GM03348 (cell line): ENCODE measurements at regions not wholly inside any gene's neighbourhood (a gene's known extent, or its start where the extent isn't known, plus 50 kb on each side); places are given as distances from the start of the nearest gene placed in this dataset.
"Not testable (repeated sequence)": the region's sequence is repeated elsewhere in the genome, so short reads cannot be mapped to it uniquely, and the experiment has no call there.

ENCODE experiments used
- DNase-seq: peaks from one replicate; pipeline ENCODE4 v3.0.0; 2012; ENCODE audit warnings: low spot score

DNA sequence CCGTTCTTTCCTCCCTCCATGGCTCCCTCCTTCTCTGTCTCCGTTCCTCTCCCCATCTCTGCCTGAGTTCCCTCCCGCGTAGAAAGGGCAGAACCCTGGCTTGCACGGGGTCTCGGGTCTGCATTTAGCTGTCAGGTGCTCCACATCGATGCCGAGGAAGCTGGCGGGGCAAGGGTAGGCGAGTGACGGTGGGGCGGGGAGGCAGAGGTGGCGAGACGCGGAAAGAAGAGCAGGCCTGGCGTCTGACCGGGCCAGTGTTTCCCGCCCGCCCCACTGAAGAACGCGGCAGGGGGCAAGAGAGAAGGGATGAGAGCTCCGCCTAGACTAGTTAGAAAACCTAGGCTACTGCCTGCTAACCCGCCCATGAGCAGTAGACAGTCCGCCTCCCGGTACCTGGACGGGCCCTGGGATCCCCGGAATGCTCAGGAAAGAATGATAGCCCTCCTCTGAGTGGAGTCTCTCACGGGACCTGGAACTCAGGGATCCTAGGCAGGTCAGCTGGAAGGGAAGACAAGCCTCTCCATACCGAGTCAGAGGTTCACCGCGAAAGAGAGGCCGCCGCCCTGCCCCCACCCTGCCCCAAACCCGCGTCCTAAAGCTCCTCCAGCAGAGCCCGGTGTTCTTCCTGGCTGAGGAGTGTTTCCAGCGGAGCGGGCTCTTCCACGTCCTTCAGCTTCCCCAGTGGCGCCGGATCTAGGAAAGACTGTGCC lies 357.9 kb upstream of the DEFB115 start:
- not testable (repeated sequence) for DNase-seq

DNA sequence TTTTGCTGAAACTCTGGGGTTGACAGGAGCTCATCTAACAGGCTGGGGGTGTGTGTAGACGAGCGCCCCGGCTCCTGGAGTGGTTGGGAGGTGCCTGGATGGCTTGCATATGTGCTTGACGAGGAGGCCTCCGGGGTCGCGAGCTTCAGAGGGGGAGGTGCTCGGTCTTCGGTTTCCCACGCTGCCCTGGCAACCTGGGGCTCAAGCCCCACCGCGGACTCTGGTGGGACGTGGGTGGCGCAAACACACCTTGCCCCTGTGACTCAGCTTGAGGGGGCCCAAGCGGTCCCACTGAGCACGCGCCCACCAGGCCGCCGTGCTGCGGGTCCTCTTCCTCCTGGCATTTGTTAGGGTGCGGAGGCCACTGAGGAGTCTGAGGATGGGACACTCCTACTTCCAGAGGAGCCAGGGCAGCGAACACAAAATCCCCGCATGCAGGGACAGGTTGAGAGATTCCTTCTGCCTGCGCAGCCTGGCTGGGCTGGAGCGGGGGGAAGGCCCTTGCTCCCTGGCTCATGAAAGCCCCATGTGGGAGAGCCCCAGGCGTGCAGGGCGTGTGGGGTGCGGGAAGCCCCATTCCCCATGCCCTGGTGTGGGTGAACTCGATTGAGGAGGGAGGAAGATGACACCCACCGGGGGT lies 357.3 kb upstream of the DEFB115 start:
- not testable (repeated sequence) for DNase-seq

DNA sequence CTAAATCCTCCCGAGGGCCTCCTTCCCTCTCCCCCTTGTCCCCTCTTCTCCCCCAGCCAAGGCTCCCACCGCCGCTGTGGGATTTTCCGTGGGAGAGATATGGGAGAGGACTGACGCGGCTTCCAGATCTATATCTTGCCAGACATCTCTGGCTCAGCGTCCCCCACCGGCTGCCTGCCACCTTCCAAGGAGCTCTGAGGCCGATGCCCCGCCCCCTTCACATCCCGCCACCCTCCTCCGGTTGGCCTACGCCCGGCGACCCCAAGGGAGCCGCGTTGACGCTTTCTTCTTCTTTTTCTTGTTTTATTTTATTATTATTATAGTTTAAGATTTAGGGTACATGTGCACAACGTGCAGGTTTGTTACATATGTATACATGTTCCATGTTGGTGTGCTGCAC lies 352.2 kb upstream of the DEFB115 start:
- DNase-seq = not testable (repeated sequence)

DNA sequence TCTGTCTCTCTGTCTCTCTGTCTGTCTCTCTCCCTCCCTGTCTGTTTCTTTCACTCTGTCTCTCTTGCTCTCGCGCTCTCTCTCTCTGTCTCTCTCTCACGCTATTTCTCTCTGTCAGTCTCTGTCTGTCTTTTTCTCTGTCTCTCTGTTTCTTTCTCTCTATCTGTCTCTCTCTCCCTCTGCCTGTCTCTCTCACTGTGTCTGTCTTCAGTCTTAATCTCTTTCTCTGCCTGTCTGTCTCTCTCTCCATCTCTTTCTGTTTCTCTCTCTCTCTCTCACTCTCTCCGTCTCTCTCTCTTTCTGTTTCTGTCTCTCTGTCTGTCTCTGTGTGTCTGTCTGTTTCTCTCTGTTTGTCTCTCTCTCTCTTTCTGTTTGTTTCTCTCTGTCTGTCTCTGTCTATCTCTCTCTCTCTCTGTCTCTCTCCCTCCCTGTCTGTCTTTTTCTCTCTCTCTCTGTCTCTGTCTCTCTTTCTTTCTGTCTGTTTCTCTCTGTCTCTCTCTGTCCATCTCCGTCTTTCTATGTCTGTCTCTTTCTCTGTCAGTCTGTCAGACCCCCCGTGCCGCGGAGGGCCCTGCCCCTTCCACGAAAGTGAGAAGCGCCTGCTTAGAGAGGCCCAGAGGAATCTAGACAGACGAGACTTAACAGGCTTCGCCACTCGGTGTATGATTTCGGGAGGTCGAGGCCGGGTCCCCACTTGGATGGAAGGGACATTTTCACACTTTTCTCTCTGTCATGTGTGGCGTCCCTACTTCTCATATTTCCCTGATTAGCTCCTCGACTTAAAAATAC lies 346.3 kb upstream of the DEFB115 start:
- DNase-seq = no peak

DNA sequence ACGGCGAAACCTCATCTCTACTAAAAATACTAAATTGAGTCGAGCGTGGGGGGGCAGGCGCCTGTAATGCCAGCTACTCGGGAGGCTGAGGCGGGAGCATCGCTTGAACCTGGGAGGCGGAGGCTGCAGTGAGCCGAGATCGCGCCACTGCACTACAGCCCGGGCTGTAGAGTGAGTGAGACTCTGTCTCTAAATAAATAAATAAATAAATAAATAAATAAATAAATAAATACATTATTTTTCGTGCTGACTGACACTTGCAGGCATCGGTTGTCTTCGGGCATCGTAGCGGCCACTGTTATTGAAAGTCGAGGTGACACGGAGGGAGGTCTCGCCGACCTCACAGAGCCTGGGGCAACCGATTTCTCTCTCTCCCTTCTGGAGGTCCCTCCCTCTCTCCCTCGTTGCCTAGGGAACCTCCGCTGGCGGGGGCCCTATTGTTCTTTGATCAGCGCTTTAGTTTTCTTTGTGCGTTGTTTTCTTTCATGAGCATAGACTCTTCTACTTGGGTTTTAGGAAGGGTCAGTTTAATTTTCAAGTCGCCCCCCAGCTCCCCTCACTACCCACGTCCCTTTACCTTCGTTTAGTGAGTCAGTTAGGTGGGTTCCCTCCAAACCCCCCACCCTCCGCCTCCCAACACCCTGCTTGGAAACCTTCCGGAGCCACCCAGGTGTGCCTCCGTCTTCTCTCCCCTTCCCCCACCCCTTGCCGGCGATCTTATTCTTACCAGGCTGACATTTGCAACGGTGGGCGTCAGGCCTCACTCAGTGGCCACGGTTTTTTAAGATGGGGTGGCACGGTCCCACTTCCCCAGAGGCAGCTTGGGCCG lies 345.4 kb upstream of the DEFB115 start:
- not testable (repeated sequence) for DNase-seq

DNA sequence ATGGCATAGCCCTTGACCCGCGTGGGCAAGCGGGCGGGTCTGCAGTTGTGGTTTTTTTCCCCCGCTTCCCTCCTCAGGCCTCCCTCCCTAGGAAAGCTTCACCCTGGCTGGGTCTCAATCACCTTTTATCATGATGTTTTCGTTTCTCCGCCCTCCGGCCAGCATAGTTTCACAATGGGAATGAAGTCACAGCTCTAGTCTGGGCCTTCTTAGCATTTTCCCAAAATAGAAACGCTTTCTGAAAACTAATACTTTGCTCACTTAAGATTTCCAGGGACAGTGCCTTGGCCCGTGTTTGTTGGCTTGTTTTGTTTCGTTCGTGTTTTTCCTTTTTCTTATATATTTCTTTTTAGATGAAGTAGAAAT lies 344.8 kb upstream of the DEFB115 start:
- DNase-seq = not testable (repeated sequence)

DNA sequence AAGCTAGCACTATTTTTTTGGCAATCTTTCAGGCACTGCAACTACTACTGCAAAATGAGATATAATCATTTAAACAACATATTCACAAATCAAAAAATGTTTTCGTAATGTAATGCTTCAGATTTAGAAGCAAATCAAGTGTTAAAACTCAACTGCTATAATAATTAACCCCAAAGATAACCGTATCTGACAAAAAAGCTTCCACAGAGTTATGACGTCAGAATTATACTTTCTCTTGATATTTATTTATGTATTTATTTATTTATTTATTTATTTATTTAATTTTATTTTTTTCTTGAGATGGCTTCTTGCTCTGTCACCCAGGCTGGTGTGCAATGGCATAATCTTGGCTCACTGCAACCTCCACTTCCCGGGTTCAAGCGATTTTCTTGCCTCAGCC lies 341.1 kb upstream of the DEFB115 start:
- not testable (repeated sequence) for DNase-seq

DNA sequence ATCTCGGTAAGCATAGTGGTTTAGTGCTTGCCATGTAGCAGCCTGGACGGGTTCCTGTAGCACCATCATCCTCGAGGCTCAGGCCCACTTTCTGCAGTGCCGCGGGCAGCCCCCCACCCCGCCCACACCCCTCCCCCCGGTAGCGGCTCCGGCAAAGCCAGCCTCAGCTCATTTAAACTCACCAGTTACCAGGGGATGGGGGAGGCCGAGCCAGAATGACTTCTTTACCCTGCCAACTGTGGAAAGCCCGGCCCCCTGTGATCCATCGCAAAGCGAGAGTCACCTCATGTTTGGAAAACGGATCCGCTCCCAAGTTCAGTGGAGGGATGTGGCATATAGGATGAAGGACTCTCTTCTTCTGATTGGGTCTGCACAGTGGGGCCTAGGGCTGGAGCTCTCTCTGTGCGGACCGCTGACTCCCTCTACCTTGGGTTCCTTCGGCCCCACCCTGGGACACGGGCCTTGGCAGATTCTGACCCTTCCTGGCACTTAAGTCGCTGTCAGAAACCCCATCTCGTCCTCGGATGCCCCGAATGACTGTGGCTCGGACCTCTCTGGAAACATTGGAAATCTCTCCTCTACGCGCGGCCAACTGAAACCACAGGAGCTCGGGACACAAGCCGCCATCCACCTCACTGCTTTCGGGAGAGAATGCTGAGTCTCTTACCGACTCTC lies 337.8 kb upstream of the DEFB115 start:
- DNase-seq = no peak

DNA sequence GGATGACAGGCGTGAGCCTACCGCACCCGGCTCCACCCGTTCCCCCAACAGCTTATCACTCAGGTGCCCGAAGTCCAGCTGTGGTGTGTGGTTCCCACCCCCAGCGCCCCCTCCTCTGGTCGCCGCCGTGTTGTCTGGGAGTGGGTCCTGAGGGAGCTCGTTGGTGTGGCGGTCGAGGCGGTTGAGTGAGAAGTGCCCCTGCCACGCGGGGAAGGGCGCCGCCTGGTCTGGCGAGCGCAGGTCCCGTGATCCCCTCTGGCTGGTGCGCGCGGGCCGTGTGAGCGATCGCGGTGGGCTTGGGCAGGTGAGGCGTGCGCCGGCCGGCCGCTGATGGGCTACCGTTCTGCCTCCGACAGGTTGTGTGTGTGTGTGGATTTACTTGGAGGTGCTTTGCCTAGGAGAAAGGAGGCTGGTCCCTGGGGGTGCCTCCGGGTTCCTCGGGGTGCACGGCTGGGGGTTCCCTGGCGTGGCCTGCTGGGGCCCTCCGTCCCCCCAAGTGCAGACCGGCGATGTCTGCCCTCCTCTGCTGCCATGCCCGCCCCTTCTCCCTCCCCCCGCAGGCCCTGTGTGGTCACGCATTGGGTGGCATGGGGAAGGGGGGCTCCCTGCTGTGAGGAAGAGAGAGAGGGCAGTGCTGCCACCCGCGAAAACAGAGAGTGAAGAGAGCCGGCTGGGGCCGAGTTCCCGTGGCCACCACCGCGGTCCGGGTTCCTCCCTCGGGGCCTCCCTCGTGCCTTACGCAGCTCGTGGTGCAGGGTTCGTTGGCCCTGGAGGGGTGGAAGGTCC lies 336.0 kb upstream of the DEFB115 start:
- DNase-seq = no peak

DNA sequence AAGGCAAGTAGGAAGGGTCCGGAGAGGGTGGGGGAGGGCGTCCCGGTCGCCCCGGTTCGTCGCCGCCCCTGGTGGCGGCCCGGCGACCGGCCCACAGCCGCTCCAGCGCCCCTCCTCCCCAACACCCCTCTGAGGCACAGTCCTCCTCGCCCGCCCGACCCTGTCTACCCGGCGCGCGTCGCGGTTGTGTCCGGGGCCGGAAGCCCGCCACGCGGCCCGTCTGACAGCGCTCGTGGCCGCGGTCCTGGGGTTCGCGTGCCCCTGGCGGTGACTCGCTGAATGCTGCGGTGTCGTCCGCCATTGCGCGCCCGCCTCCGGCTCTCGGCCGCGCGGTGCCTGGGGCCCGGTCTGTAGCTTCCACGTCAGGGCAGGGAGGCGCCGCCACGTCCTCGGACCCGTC lies 335.3 kb upstream of the DEFB115 start:
- DNase-seq = no peak

DNA sequence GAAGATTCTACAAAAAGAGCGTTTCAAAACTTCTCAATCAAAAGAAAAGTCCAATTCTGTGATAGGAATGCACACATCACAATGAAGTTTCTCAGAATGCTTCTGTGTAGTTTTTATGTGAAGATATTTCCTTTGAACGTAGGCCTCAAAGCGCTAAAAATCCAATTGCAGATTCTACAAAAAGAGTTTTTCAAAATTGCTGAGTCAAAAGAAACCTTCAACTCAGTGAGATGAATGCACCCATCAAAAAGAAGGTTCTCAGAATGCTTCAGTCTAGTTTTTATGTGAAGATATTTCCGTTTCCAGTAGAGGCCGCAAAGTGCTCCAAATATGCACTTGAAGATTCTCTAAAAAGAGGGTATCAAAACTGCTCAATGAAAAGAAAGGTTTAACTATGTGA lies 319.7 kb upstream of the DEFB115 start:
- DNase-seq = no peak

DNA sequence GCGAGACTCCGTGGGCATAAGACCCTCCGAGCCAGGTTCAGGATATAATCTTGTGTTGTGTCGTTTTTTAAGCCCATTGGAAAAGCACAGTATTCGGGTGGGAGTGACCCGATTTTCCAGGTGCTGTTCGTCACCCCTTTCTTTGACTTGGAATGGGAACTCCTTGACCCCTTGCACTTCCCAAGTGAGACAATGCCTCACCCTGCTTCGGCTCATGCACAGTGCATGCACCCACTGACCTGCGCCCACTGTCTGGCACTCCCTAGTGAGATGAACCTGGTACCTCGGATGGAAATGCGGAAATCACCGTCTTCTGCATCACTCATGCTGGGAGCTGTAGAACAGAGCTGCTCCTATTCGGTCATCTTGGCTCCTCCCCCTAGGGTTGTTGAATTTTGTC lies 307.7 kb upstream of the DEFB115 start:
- DNase-seq = no peak

DNA sequence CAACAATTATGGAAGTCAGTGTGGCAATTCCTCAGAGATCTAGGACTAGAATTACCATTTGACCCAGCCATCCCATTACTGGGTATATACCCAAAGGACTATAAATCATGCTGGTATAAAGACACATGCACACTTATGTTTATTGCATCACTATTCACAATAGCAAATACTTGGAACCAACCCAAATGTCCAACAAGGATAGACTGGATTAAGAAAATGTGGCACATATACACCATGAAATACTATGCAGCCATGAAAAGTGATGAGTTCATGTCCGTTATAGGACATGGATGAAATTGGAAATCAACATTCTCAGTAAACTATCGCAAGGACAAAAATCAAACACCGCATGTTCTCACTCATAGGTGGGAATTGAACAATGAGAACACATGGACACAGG lies 306.4 kb upstream of the DEFB115 start:
- DNase-seq = not testable (repeated sequence)

DNA sequence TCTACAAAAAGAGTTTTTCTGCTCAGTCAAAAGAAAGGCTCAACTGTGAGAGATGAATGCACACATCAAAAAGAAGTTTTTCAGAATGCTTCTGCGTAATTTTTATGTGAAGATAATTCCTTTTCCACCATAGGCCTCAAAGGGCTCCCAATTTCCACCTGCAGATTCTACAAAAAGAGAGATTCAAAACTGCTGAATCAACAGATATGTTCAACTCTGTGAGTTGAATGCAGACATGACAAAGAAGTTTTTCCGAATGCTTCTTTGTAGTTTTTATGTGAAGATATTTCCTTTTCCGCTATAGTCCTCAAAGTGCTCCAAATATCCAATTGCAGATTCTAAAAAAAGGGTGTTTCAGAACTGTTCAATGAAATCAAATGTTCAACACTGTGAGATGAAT lies 300.8 kb upstream of the DEFB115 start:
- DNase-seq = not testable (repeated sequence)

DNA sequence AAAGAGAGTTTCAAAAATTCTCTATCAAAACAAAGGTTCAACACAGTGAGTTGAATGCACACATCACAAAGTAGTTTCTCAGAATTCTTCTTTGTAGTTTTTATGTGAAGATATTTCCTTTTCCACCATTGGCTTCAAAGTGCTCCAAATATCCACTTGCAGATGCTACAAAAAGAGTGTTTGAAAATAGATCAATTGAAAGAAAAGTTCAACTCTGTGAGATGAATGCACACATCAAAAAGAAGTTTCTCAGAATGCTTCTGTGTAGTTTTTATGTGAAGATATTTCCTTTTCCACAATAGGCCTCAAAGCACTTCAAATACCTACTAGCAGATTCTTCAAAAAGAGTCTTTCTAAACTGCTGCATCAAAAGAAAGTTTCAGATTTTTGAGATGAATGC lies 298.3 kb upstream of the DEFB115 start:
- DNase-seq = not testable (repeated sequence)

DNA sequence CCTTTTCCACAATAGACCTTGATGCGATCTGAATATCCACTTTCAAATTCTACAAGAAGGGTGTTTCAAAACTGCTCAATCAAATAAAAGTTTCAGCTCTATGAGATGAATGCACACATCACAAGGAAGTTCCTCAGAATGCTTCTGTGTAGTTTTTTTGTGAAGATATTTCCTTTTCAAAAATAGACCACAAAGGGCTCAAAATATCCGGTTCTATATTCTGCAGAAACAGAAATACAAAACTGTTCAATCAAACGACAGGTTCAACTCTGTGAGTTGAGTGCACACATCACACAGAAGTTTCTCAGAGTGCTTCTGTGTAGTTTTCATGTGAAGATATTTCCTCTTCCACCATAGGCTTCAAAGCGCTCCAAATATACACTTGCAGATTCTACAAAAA lies 293.9 kb upstream of the DEFB115 start:
- no peak for DNase-seq

DNA sequence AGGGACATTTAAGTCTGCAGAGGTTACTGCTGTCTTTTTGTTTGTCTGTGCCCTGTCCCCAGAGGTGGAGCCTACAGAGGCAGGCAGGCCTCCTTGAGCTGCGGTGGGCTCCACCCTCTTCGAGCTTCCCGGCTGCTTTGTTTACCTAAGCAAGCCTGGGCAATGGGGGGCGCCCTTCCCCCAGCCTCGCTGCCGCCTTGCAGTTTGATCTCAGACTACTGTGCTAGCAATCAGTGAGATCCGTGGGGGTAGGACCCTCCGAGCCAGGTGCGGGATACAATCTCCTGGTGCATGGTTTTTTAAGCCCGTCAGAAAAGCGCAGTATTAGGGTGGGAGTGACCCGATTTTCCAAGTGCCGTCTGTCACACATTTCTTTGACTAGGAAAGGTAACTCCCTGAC lies 281.6 kb upstream of the DEFB115 start:
- DNase-seq = not testable (repeated sequence)

DNA sequence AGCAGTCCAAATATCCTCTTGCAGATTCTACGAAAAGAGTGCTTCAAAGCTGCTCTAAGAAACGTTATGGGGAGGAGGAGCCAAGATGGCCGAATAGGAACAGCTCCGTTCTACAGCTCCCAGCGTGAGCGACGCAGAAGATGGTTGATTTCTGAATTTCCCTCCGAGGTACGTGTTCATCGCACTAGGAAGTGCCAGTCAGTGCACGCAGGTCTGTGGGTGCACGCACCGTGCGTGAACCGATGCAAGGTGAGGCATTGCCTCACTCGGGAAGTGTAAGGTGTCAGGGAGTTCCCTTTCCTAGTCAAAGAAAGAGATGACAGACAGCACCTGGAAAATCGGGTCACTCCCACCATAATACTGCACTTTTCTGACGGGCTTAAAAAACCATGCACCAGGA lies 272.1 kb upstream of the DEFB115 start:
- no peak for DNase-seq
